ENCODE measurements at regions not wholly inside any gene's neighbourhood (a gene's known extent, or its start where the extent isn't known, plus 50 kb on each side); places are given as distances from the start of the nearest gene placed in this dataset.
"Not testable (repeated sequence)": the region's sequence is repeated elsewhere in the genome, so short reads cannot be mapped to it uniquely, and the experiment has no call there.

DNA sequence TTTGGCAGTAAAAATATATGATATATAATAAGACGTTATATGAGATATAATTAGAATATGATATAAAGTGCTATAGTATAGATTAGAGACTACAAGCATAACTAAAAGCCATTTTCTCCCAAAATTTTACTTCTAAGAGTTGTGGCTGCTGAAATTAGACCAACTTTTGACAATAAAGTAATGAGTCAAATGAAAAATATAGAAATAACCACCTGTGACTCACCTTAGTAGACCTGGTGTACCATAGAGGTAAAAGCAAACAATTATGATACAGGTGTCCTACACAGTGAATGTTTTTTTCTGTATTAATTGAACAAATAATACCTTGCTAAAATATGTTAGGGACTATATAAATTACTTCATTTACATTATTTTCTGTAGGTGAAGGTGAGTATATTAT is 482.9 kb upstream of the MAN1A1 start:
- peaks cover 23 to 40% of the 10 kb centered on the region in 2 donors for H3K27me3 Mint-ChIP-seq

DNA sequence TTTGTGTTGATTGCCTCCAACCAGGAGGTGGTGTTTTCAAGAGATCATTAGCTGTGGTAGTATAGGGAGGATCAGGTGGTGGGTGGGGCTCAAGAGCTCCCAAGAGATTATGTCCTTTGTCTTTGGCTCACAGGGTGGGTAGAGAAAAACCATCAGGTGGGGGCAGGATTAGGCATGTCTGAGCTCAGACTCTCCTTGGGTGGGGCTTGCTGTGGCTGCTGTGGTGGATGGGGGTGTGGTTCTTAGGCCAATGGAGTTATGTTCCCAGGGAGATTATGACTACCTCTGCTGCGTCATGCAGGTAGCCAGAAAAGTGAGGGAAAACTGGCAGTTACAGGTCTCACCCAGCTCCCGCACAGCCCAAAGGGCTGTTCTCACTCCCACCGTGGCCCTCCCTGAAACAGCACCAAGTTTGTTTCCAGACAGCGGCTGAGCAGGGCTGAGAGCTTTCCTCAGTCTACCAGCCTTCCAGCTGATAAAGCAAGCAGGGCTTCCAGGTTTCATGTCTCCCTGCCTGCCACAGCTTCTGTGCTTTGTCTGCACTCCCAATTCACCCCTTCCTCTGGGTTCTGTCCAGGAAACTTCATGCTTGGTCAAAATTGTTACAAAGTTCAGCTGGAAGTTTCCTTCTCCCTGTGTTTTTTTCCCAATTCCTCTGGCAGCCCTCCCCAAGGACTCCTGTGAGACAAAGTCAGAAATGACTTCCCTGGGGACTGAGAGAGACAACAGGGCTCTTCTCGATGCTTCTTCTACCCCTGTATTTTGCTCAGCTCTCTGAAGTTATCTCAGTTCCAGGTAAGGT is 481.1 kb upstream of the MAN1A1 start:
- H3K9me3 Mint-ChIP-seq = no peaks in the 10 kb centered on the region
- H3K27me3 Mint-ChIP-seq = peaks cover 17 to 48% of the 10 kb centered on the region in 2 donors
- ATAC-seq (replicated peaks) (no peak), DNase-seq (no peak)
- no peaks in the 10 kb centered on the region for H3K36me3 Mint-ChIP-seq (ENCODE audit: insufficient read depth)
- no peak overlapping the region for H3K4me3 Mint-ChIP-seq
- no peaks in the 10 kb centered on the region for H3K4me1 Mint-ChIP-seq (ENCODE audit: low read depth in 2 of 2)
- H3K27ac Mint-ChIP-seq = no peak overlapping the region

More for the DNA sequence above, 482.9 kb upstream of the MAN1A1 start:
- no peak overlapping the region for H3K4me3 Mint-ChIP-seq
- no peak overlapping the region for H3K27ac Mint-ChIP-seq
- no peak for DNase-seq
- H3K9me3 Mint-ChIP-seq = no peaks in the 10 kb centered on the region
- H3K36me3 Mint-ChIP-seq (ENCODE audit: insufficient read depth) = no peaks in the 10 kb centered on the region
- H3K4me1 Mint-ChIP-seq (ENCODE audit: low read depth in 2 of 2) = no peaks in the 10 kb centered on the region
- no peak for ATAC-seq (replicated peaks)

DNA sequence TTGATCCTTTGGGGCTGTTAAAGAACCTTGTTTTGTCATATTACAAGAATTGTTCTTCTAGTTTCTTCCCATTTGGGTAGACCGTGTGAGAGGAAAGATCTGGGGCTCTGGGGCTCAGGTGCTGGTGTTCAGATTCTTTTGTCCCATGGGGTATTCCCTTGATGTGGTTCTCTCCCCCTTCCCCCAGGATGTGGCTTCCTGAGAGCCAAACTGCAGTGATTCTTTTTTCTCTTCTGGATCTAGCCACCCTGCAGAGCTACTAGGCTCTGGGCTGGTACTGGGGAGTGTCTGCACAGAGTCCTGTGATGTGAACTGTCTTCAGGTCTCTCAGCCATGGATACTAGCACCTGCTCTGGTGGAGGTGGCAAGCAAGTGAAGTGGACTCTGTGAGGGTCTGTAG is 480.5 kb upstream of the MAN1A1 start:
- no peaks in the 10 kb centered on the region for H3K4me1 Mint-ChIP-seq (ENCODE audit: low read depth in 2 of 2)
- DNase-seq (no peak), ATAC-seq (replicated peaks) (no peak)
- H3K27me3 Mint-ChIP-seq = peaks cover 17 to 50% of the 10 kb centered on the region in 2 donors
- H3K9me3 Mint-ChIP-seq = no peaks in the 10 kb centered on the region
- H3K4me3 Mint-ChIP-seq = no peak overlapping the region
- no peak overlapping the region for H3K27ac Mint-ChIP-seq
- no peaks in the 10 kb centered on the region for H3K36me3 Mint-ChIP-seq (ENCODE audit: insufficient read depth)

- not testable (repeated sequence) for ATAC-seq (replicated peaks); H3K36me3 Mint-ChIP-seq (ENCODE audit: insufficient read depth)
- peaks cover 17 to 50% of the 10 kb centered on the region in 2 donors for H3K27me3 Mint-ChIP-seq
Measured at GRCh38 chr6:119829499-119829898, 479.9 kb upstream of the MAN1A1 start.

DNA sequence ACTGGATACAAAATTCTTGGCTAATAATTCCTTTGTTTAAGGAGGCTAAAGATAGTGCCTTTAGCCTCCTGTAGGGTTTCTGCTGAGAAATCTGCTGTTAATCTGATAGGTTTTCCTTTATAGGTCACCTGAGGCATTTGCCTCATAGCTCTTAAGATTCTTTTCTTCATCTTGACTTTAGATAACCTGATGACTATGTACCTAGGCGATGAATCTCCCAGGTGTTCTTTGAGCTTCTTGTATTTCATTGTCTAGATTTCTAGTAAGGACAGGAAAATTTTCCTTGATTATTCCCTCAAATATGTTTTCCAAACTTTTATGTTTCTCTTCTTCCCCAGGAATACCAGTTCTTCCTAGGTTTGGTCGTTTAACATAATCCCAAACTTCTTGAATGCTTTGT is 479.4 kb upstream of the MAN1A1 start:
- H3K9me3 Mint-ChIP-seq = no peaks in the 10 kb centered on the region
- peaks cover 17 to 50% of the 10 kb centered on the region in 2 donors for H3K27me3 Mint-ChIP-seq
- no peak for ATAC-seq (replicated peaks)
- H3K36me3 Mint-ChIP-seq (ENCODE audit: insufficient read depth) = no peaks in the 10 kb centered on the region
- no peak overlapping the region for H3K27ac Mint-ChIP-seq
- H3K4me3 Mint-ChIP-seq = no peak overlapping the region
- no peak for DNase-seq
- no peaks in the 10 kb centered on the region for H3K4me1 Mint-ChIP-seq (ENCODE audit: low read depth in 2 of 2)

More at GRCh38 chr6:119829499-119829898, 479.9 kb upstream of the MAN1A1 start:
- H3K9me3 Mint-ChIP-seq; H3K27ac Mint-ChIP-seq; H3K4me3 Mint-ChIP-seq; DNase-seq; H3K4me1 Mint-ChIP-seq (ENCODE audit: low read depth in 2 of 2): not testable (repeated sequence)

DNA sequence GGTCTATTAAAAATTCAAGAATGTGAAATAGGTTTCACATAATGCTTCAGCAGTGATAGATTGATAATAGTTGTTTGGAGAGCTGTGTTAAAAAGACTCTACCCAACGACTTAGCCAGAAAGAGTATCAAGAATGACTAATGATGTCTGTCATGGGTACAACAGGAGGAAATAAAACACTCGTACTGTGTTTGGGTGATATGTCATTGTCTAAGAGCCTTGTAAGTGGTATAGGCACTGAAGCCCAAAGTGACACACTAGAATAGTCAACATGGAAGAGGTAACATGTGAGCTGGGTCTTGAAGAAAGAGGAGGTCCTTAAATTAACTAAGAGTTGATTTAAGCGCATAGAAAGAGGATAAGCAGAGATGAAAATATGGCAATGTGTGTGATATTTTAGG is 471.8 kb upstream of the MAN1A1 start:
- Mint-ChIP-seq H3K36me3 (ENCODE audit: insufficient read depth) (no peaks in the 10 kb centered on the region), H3K27me3 (peaks cover 4 to 9% of the 10 kb centered on the region in 2 donors), H3K4me3 (no peak overlapping the region), H3K4me1 (ENCODE audit: low read depth in 2 of 2) (no peaks in the 10 kb centered on the region), H3K9me3 (no peaks in the 10 kb centered on the region), H3K27ac (no peak overlapping the region)
- DNase-seq (no peak), ATAC-seq (replicated peaks) (no peak)

GRCh38 chr6:119818876-119819275 is 469.3 kb upstream of the MAN1A1 start:
- no peaks in the 10 kb centered on the region for H3K9me3 Mint-ChIP-seq
- H3K27me3 Mint-ChIP-seq = peaks cover 0 to 4% of the 10 kb centered on the region in 2 donors
- H3K4me3 Mint-ChIP-seq = no peak overlapping the region
- DNase-seq = no peak
- no peak for ATAC-seq (replicated peaks)
- H3K4me1 Mint-ChIP-seq (ENCODE audit: low read depth in 2 of 2) = no peaks in the 10 kb centered on the region
- H3K36me3 Mint-ChIP-seq (ENCODE audit: insufficient read depth) = no peaks in the 10 kb centered on the region
- H3K27ac Mint-ChIP-seq = no peak overlapping the region

DNA sequence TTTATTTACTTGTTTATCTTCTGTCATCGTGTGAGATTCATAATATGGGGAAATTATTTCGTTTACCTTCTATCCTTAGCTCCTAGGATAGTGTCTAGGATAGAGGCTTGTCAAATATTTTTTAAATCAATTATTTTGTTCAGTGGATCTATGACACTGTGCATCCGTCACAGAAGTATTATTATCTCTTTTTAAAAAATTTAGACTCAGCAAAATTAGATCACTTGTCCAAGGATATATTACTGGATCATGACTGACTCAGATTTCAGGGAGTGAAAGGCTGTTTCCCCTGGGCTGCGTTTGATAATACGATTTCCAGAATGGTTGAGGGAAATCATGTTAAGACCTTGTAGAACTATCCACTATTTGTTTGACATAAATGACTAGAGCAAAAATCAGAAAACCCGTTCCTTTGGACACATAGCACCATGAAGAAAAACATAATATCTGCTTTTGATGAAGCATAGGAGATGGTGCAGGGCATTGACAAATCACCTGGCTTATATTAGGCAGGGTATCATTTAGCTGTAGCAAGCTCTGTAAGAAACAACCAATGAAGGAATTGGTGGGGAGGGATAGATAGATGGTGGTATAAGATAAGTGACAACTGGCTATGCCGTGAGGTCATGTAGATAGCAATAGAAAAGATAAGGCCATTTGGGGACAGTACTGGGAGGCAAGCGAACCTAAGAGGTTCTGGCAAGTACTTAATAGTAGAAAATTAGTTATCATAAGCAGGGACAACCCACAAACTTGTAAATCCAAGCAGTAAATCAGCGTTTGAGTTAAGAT is 465.2 kb upstream of the MAN1A1 start:
- Mint-ChIP-seq H3K36me3 (ENCODE audit: insufficient read depth) (no peaks in the 10 kb centered on the region), H3K27ac (no peak overlapping the region), H3K4me1 (ENCODE audit: low read depth in 2 of 2) (no peaks in the 10 kb centered on the region), H3K4me3 (no peak overlapping the region), H3K9me3 (no peaks in the 10 kb centered on the region), H3K27me3 (no peaks in the 10 kb centered on the region)
- ATAC-seq (replicated peaks) = no peak
- no peak for DNase-seq

DNA sequence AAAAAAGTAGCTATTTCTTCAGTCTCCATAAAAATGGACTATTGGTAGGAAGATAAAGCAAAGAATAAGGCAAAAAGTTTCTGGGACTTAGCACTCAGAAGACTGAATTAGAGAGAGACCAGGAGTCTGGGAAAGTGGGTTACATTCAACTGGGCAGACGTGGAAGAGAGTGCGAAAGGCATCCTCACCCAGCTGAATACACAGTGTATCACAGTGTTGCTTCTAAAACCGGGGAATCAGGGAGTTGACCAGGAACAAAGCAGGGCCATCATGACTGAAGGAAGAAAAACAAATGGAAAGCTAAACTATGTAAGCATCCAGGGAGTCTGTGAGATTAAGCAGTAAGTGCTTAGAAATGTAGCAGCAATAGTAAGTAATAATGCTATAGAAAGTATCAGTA is 452.9 kb upstream of the MAN1A1 start:
- ATAC-seq (replicated peaks) = no peak
- H3K4me1 Mint-ChIP-seq (ENCODE audit: low read depth in 2 of 2) = no peaks in the 10 kb centered on the region
- DNase-seq = no peak
- H3K27me3 Mint-ChIP-seq = peaks cover 8 to 13% of the 10 kb centered on the region in 2 donors
- H3K27ac Mint-ChIP-seq = no peak overlapping the region
- no peaks in the 10 kb centered on the region for H3K36me3 Mint-ChIP-seq (ENCODE audit: insufficient read depth)
- no peak overlapping the region for H3K4me3 Mint-ChIP-seq
- H3K9me3 Mint-ChIP-seq = no peaks in the 10 kb centered on the region

DNA sequence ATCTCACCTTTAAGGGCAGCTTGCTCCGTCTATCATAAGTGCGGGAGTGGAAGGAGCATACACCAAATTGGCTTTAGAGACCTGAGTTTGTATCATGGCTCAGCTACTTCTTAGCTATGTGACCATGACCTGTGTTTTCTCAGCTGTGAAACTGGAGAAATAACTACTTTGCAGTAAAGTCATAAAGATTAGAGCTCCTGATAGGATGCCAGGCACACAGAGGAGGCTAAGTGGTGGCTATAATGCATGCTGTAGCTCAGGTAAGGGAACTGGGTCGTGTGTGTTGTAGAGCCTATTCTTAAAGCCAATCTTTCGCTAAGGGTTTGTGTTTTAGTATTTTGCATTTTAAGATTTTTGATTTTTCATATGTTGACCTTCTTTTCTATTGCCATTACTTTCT is 451.5 kb upstream of the MAN1A1 start:
- Mint-ChIP-seq H3K36me3 (ENCODE audit: insufficient read depth) (no peaks in the 10 kb centered on the region), H3K4me3 (no peak overlapping the region)
- no peak for DNase-seq

DNA sequence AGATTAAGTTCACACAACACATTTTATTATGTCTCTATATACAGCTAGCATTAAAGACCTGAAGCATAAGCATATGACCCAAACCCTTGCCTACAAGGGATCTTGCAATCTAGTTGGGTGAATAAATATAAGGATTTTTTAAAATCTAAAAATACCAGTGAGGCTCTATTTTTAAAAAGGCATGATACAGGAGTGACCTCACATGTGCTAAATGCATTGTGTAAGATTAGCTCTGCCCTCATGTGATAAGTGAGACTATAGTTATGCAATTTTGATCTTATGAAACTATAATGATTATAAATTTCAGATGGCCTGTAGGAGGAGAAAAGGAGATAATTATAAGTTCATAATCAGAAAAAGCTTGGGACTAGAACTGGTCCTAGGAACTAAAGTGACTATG is 451.0 kb upstream of the MAN1A1 start:
- H3K27ac Mint-ChIP-seq = no peak overlapping the region
- H3K27me3 Mint-ChIP-seq = peaks cover 6% of the 10 kb centered on the region in 2 donors
- H3K9me3 Mint-ChIP-seq = no peaks in the 10 kb centered on the region
- H3K4me1 Mint-ChIP-seq (ENCODE audit: low read depth in 2 of 2) = no peaks in the 10 kb centered on the region
- H3K4me3 Mint-ChIP-seq = no peak overlapping the region
- no peaks in the 10 kb centered on the region for H3K36me3 Mint-ChIP-seq (ENCODE audit: insufficient read depth)
- ATAC-seq (replicated peaks) (no peak), DNase-seq (no peak)

More for the DNA sequence above, 451.5 kb upstream of the MAN1A1 start:
- no peaks in the 10 kb centered on the region for H3K9me3 Mint-ChIP-seq
- no peak for ATAC-seq (replicated peaks)
- peaks cover 6 to 8% of the 10 kb centered on the region in 2 donors for H3K27me3 Mint-ChIP-seq
- no peak overlapping the region for H3K27ac Mint-ChIP-seq
- H3K4me1 Mint-ChIP-seq (ENCODE audit: low read depth in 2 of 2) = no peaks in the 10 kb centered on the region

DNA sequence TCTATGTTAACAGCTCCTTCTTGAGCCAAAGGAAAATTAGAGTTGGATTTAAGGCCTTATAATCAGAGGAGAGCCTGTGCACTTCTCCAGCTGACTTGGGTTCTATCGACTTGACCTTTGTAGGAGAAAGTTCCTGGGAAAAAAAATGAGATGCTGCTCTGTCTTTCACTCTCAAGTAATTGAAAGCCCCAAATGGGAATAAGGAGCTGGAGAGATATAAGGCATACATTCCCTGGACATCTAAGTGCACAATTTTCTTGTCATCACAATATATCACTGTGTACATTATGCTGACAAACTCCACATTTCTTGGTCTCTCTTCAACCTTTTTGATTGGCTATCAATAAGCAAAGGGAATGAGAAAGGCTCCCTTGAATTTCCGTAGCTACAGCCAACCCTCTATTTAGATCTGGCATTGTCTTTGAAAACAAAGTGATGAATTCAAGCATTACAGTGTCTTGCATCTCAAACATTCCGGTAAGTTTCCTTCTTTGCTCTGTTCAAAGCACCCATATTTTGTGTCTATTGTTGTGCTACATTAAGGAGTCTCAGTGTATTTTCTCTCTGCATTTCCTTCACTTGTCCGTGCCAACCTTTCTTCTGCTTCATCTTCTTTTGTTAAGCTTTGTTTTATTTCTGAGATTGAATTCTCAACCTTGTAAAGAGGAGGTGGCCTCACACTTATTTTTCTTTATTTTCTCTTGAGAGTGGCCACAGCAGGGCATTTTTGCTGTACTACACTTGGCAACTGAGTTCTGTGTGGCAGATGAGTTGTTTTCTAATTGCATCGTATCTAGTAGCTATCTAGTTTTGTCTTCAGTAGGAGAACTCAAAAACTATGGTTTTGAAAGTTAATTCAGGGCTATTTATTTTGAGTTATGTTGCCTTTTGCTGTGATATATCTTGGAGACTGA is 450.3 kb upstream of the MAN1A1 start:
- no peak overlapping the region for H3K27ac Mint-ChIP-seq
- peaks cover 0 to 6% of the 10 kb centered on the region in 2 donors for H3K27me3 Mint-ChIP-seq
- DNase-seq = no peak
- no peaks in the 10 kb centered on the region for H3K9me3 Mint-ChIP-seq
- no peaks in the 10 kb centered on the region for H3K36me3 Mint-ChIP-seq (ENCODE audit: insufficient read depth)
- H3K4me3 Mint-ChIP-seq = no peak overlapping the region
- no peak for ATAC-seq (replicated peaks)
- H3K4me1 Mint-ChIP-seq (ENCODE audit: low read depth in 2 of 2) = no peaks in the 10 kb centered on the region

- DNase-seq = no peak
- no peak overlapping the region for H3K4me3 Mint-ChIP-seq
- H3K4me1 Mint-ChIP-seq (ENCODE audit: low read depth in 2 of 2) = no peaks in the 10 kb centered on the region
- no peak overlapping the region for H3K27ac Mint-ChIP-seq
- no peaks in the 10 kb centered on the region for H3K36me3 Mint-ChIP-seq (ENCODE audit: insufficient read depth)
- H3K9me3 Mint-ChIP-seq = no peaks in the 10 kb centered on the region
- no peak for ATAC-seq (replicated peaks)
- no peaks in the 10 kb centered on the region for H3K27me3 Mint-ChIP-seq
Measured at GRCh38 chr6:119791736-119792135, 442.2 kb upstream of the MAN1A1 start.

Data from effector memory CD8-positive, alpha-beta T cell (primary cell).